ENCODE measurements at regions not wholly inside any gene's neighbourhood (a gene's known extent, or its start where the extent isn't known, plus 50 kb on each side); places are given as distances from the start of the nearest gene placed in this dataset.

- Histone ChIP-seq H3K9ac (ENCODE audit: low read depth in 1 of 2, low read length in 2 of 2) (no peak overlapping the region), H3K4me3 (ENCODE audit: low read depth in 1 of 3, low read length in 3 of 3) (no peak overlapping the region), H3K36me3 (ENCODE audit: control insufficient read depth in 4 of 4, insufficient read depth in 3 of 4, low read depth in 1 of 4, low read length in 3 of 4) (no peaks in the 10 kb centered on the region), H3K27ac (ENCODE audit: low read depth in 1 of 2, low read length in 2 of 2) (no peak overlapping the region), H3K9me3 (ENCODE audit: control insufficient read depth in 4 of 4, low read length in 3 of 4) (no peaks in the 10 kb centered on the region), H3K27me3 (ENCODE audit: control insufficient read depth in 4 of 4, insufficient read depth in 4 of 4, low read length in 3 of 4) (no peaks in the 10 kb centered on the region), H3K4me1 (ENCODE audit: control insufficient read depth in 4 of 4, insufficient read depth in 4 of 4, low read length in 3 of 4) (no peaks in the 10 kb centered on the region)
- 71% methylated on average over 2 of the region's 2 CpGs for WGBS
- no peak for TF ChIP-seq RAD21 (IDR thresholded peaks at IDR 0.05)
- TF ChIP-seq MAX (IDR thresholded peaks at IDR 0.05) = no peak
- TF ChIP-seq ZBTB33 (IDR thresholded peaks at IDR 0.05) = no peak
- DNase-seq (ENCODE audit: low spot score) = no peak
Measured at GRCh38 chr5:98144710-98145109, 628.8 kb upstream of the RGMB start.

GRCh38 chr5:98157368-98157767, 616.1 kb upstream of the RGMB start:
- Histone ChIP-seq H3K27me3 (ENCODE audit: control insufficient read depth in 4 of 4, insufficient read depth in 4 of 4, low read length in 3 of 4) (no peaks in the 10 kb centered on the region), H3K4me1 (ENCODE audit: control insufficient read depth in 4 of 4, insufficient read depth in 4 of 4, low read length in 3 of 4) (no peaks in the 10 kb centered on the region), H3K9ac (ENCODE audit: low read depth in 1 of 2, low read length in 2 of 2) (no peak overlapping the region), H3K9me3 (ENCODE audit: control insufficient read depth in 4 of 4, low read length in 3 of 4) (no peaks in the 10 kb centered on the region), H3K27ac (ENCODE audit: low read depth in 1 of 2, low read length in 2 of 2) (no peak overlapping the region), H3K36me3 (ENCODE audit: control insufficient read depth in 4 of 4, insufficient read depth in 3 of 4, low read depth in 1 of 4, low read length in 3 of 4) (no peaks in the 10 kb centered on the region), H3K4me3 (ENCODE audit: low read depth in 1 of 3, low read length in 3 of 3) (no peak overlapping the region)
- no peak for TF ChIP-seq FOXA2 (IDR thresholded peaks at IDR 0.05)
- TF ChIP-seq HNF4G (IDR thresholded peaks at IDR 0.05) = no peak
- TF ChIP-seq RXRA (IDR thresholded peaks at IDR 0.05) = no peak
- no peak for TF ChIP-seq ATF3 (IDR thresholded peaks at IDR 0.05)
- no peak for TF ChIP-seq CTCF (IDR thresholded peaks at IDR 0.05; ENCODE audit: low read depth, low read length, missing input control)
- no peak for DNase-seq (ENCODE audit: low spot score)
- 76% methylated on average over 4 of the region's 4 CpGs for WGBS

GRCh38 chr5:98158440-98158839, 615.0 kb upstream of the RGMB start:
- 84% methylated on average over 6 of the region's 6 CpGs for WGBS
- Histone ChIP-seq H3K27me3 (ENCODE audit: control insufficient read depth in 4 of 4, insufficient read depth in 4 of 4, low read length in 3 of 4) (no peaks in the 10 kb centered on the region), H3K9me3 (ENCODE audit: control insufficient read depth in 4 of 4, low read length in 3 of 4) (no peaks in the 10 kb centered on the region), H3K4me3 (ENCODE audit: low read depth in 1 of 3, low read length in 3 of 3) (no peak overlapping the region), H3K4me1 (ENCODE audit: control insufficient read depth in 4 of 4, insufficient read depth in 4 of 4, low read length in 3 of 4) (no peaks in the 10 kb centered on the region), H3K36me3 (ENCODE audit: control insufficient read depth in 4 of 4, insufficient read depth in 3 of 4, low read depth in 1 of 4, low read length in 3 of 4) (no peaks in the 10 kb centered on the region), H3K27ac (ENCODE audit: low read depth in 1 of 2, low read length in 2 of 2) (no peak overlapping the region), H3K9ac (ENCODE audit: low read depth in 1 of 2, low read length in 2 of 2) (no peak overlapping the region)
- TF ChIP-seq CTCF (IDR thresholded peaks at IDR 0.05; ENCODE audit: low read depth, low read length, missing input control) (no peak), NR2F2 (IDR thresholded peaks at IDR 0.05) (no peak), SP1 (IDR thresholded peaks at IDR 0.05) (no peak), HNF4A (conservative IDR thresholded peaks at IDR 0.05) (no peak), REST (IDR thresholded peaks at IDR 0.05) (no peak), FOXA1 (IDR thresholded peaks at IDR 0.05) (no peak), FOXA2 (IDR thresholded peaks at IDR 0.05) (no peak)
- DNase-seq (ENCODE audit: low spot score) = no peak

All from liver (tissue), 8 donors.